Breast epithelium (tissue), 4 donors: ENCODE measurements at regions not wholly inside any gene's neighbourhood (a gene's known extent, or its start where the extent isn't known, plus 50 kb on each side); places are given as distances from the start of the nearest gene placed in this dataset.

Experiments
- DNase-seq, 2 donors: peaks; one replicate each; pipeline ENCODE4 v3.0.0-alpha.2; 2019; ENCODE audit warnings: low spot score in 2 of 2
- H3K27ac ChIP-seq, 2 donors: fragments of 200-600 bp; sonication (generic) in 1 of 2; one replicate each; pipeline ENCODE4 v1.5.1; 2016 to 2019; ENCODE audit warnings: mild to moderate bottlenecking in 1 of 2
- H3K27me3 ChIP-seq, 2 donors: fragments of 200-600 bp; sonication (generic) in 1 of 2; one replicate each; pipeline versions ENCODE4 v1.5.1 to v1.6.0; 2017 to 2019; ENCODE audit warnings: control low read depth in 1 of 2, mild to moderate bottlenecking in 1 of 2
- H3K36me3 ChIP-seq: fragments of 200-600 bp; one replicate; pipeline ENCODE4 v1.5.1; 2019
- H3K4me1 ChIP-seq, 2 donors: fragments of 200-600 bp; sonication (generic); one replicate each; pipeline ENCODE4 v1.5.1; 2016 to 2019; ENCODE audit warnings: control low read depth in 1 of 2
- H3K4me3 ChIP-seq, 3 donors: fragments of 200-600 bp; sonication (generic); 1 replicate in 2 of 3; 2 replicates in 1 of 3; pipeline ENCODE4 v1.5.1; 2016 to 2019; ENCODE audit warnings: mild to moderate bottlenecking in 3 of 3, moderate library complexity in 2 of 3
- H3K9me3 ChIP-seq, 2 donors: fragments of 200-600 bp; sonication (generic) in 1 of 2; one replicate each; pipeline ENCODE4 v1.5.1; 2016 to 2019; ENCODE audit warnings: control low read depth in 1 of 2
- POLR2A ChIP-seq: fragments of 450-650 bp; IDR thresholded peaks from one replicate; pipeline ENCODE4 v1.6.1; 2016; ENCODE audit warnings: antibody characterized with exemption, mild to moderate bottlenecking, moderate library complexity
- POLR2AphosphoS5 ChIP-seq, 3 donors: sonication (generic); formaldehyde crosslinking; IDR thresholded peaks; one replicate each; pipeline ENCODE4 v1.6.1; 2017; ENCODE audit warnings: antibody characterized with exemption in 3 of 3
- intact Hi-C: fragments of 100-400 bp; cut with DNase I; formaldehyde crosslinking; loops from one replicate; pipeline ENCODE4 v1.15.1; 2023; ENCODE audit warnings: low total_unique reads
- TF ChIP-seq, protein P1 (sequence below), 3 donors: fragments of 450-650 bp; IDR thresholded peaks; one replicate each; pipeline ENCODE4 v1.5.1; 2016 to 2017; ENCODE audit warnings: antibody characterized with exemption in 3 of 3, mild to moderate bottlenecking in 3 of 3, moderate library complexity in 3 of 3

DNA sequence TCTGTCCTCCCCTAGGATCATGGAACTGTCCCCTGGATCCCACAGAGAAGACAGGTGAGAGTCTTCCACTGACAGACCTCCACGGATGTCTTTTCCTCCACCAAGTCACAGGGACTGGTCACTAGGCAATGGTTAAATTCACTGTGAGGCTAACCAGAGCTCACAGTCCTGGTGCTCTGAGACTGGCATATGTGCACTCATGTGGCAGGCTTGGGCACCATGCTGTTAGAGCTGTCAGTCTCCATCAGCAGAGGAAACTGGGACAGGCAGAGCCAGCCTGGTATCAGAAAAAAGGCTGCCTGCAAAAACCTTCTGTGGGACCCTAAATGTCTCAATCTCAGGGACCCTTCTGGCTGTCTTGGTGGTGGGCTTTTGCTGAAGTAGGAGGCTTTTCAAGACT lies 318.9 kb upstream of the TSPY4 start:
- no peaks in the 10 kb centered on the region for H3K36me3 ChIP-seq
- no peaks in the 10 kb centered on the region for H3K27me3 ChIP-seq
- H3K4me1 ChIP-seq, result no peaks in the 10 kb centered on the region
- intact Hi-C loops, result no loop called here
- no peaks in the 10 kb centered on the region for H3K9me3 ChIP-seq
- H3K4me3 ChIP-seq, result no peak overlapping the region
- no peak overlapping the region for H3K27ac ChIP-seq
- DNase-seq, result no peak
- TF ChIP-seq POLR2AphosphoS5 (IDR thresholded peaks at IDR 0.05) (no peak), POLR2A (no peak)
- TF ChIP-seq, protein P1, sequence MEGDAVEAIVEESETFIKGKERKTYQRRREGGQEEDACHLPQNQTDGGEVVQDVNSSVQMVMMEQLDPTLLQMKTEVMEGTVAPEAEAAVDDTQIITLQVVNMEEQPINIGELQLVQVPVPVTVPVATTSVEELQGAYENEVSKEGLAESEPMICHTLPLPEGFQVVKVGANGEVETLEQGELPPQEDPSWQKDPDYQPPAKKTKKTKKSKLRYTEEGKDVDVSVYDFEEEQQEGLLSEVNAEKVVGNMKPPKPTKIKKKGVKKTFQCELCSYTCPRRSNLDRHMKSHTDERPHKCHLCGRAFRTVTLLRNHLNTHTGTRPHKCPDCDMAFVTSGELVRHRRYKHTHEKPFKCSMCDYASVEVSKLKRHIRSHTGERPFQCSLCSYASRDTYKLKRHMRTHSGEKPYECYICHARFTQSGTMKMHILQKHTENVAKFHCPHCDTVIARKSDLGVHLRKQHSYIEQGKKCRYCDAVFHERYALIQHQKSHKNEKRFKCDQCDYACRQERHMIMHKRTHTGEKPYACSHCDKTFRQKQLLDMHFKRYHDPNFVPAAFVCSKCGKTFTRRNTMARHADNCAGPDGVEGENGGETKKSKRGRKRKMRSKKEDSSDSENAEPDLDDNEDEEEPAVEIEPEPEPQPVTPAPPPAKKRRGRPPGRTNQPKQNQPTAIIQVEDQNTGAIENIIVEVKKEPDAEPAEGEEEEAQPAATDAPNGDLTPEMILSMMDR (IDR thresholded peaks at IDR 0.05), result no peak

DNA sequence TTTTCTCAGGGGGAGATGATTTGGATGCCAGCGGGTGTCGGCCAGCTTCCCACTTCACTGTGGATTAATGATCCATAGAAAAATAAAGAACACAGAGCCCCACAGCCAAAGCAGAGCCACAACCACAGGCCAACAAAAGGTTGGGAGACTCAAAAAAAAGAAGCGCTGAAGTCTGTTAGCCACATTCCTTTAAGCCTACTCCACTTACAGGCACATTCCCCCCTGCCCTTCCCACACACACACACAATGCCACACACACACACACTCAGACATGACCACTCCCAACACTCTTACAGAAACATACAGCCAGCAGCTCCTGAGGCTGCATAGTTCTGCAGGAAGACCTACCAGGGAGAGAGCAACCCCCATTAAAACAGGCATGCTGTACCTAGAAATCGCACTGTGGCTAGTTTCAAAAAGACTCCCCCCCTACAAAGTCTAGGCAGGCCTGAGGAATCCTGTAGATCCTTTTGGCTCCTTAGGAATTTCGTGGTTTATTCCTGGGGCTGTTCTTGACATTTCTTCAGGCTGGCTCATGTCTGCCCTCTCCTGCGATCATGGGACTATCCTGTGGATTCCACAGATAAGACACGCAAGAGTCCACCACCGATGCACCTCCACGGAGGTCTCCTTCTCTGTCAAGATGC lies 309.4 kb upstream of the TSPY4 start:
- intact Hi-C loops, result no loop called here
- no peak overlapping the region for H3K4me3 ChIP-seq
- no peaks in the 10 kb centered on the region for H3K9me3 ChIP-seq
- no peaks in the 10 kb centered on the region for H3K36me3 ChIP-seq
- H3K27ac ChIP-seq, result no peak overlapping the region
- no peak for DNase-seq
- TF ChIP-seq, protein P1 (IDR thresholded peaks at IDR 0.05), result no peak
- TF ChIP-seq POLR2AphosphoS5 (IDR thresholded peaks at IDR 0.05), result no peak
- TF ChIP-seq POLR2A, result no peak
- no peaks in the 10 kb centered on the region for H3K4me1 ChIP-seq
- no peaks in the 10 kb centered on the region for H3K27me3 ChIP-seq

DNA sequence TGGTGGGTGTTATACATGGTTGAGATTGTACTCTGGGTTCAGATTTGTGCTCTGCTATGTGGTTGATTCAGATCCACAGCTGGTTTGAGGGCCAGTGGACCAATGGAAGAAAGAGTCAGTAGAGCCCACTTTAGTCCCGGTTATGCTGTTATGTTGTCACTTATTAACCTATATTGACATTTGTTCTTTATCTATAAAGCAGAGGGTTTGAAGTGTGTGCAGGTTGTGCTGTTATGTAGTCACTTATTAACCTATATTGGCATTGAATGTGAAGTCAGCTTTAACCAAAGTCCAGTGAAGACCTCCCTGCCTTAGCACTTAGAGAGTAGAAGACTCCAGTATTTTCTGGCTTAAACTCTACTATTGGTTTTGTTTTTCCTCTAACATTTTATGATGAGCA lies 307.3 kb upstream of the TSPY4 start:
- Histone ChIP-seq H3K36me3 (no peaks in the 10 kb centered on the region), H3K27ac (no peak overlapping the region), H3K4me1 (no peaks in the 10 kb centered on the region), H3K4me3 (no peak overlapping the region), H3K27me3 (no peaks in the 10 kb centered on the region), H3K9me3 (no peaks in the 10 kb centered on the region)
- DNase-seq, result no peak
- TF ChIP-seq POLR2AphosphoS5 (IDR thresholded peaks at IDR 0.05), result no peak
- no peak for TF ChIP-seq POLR2A
- TF ChIP-seq, protein P1 (IDR thresholded peaks at IDR 0.05), result no peak
- intact Hi-C loops, result no loop called here

DNA sequence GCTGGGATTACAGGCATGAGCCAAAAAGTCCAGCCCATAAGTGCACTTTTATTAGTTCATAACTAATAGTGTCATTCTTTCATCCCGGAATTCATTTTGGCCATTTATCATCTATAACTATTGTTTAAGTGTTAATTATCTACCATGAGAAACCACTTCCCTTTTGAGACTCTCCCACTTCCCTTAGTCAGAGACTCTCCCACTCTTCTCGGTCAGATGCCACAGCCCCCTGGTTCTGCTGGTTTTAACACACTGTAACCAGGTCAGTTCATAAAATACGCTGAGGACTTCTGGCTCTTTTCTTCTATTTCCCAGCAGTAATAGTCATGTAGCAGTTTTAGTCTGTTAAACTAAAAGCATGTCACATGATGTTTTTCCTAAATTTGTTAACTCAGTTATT lies 303.0 kb upstream of the TSPY4 start:
- H3K27ac ChIP-seq, result no peak overlapping the region
- H3K36me3 ChIP-seq, result no peaks in the 10 kb centered on the region
- H3K4me3 ChIP-seq, result no peak overlapping the region
- no peak for DNase-seq
- H3K27me3 ChIP-seq, result no peaks in the 10 kb centered on the region
- no peaks in the 10 kb centered on the region for H3K9me3 ChIP-seq
- intact Hi-C loops, result no loop called here
- H3K4me1 ChIP-seq, result no peaks in the 10 kb centered on the region
- no peak for TF ChIP-seq POLR2AphosphoS5 (IDR thresholded peaks at IDR 0.05)
- no peak for TF ChIP-seq POLR2A
- TF ChIP-seq, protein P1 (IDR thresholded peaks at IDR 0.05), result no peak

DNA sequence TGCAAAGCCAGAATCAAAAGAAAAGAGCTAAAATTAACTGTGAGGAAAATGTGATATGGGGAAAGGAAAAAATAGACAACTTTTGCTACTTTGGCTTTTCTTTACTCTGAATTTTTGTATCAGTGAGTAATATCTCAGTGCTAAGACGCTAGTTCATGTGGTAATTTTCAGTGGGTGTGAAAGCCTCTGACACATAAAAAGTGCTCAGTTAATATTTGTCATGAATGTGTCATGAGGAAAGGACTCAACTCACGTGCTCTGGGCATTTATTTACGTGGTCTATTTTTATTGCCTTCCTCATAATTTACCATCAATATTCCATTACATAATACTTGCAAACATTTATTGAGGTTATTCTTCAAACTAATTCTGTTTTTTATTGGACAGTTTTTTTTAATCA lies 302.0 kb upstream of the TSPY4 start:
- TF ChIP-seq POLR2AphosphoS5 (IDR thresholded peaks at IDR 0.05) (no peak), POLR2A (no peak)
- TF ChIP-seq, protein P1 (IDR thresholded peaks at IDR 0.05), result no peak
- no peaks in the 10 kb centered on the region for H3K36me3 ChIP-seq
- DNase-seq, result no peak
- no peaks in the 10 kb centered on the region for H3K27me3 ChIP-seq
- H3K27ac ChIP-seq, result no peak overlapping the region
- H3K9me3 ChIP-seq, result no peaks in the 10 kb centered on the region
- H3K4me3 ChIP-seq, result no peak overlapping the region
- H3K4me1 ChIP-seq, result no peaks in the 10 kb centered on the region
- intact Hi-C loops, result no loop called here
